ENCODE measurements at regions not wholly inside any gene's neighbourhood (a gene's known extent, or its start where the extent isn't known, plus 50 kb on each side); places are given as distances from the start of the nearest gene placed in this dataset.
"Not testable (repeated sequence)": the region's sequence is repeated elsewhere in the genome, so short reads cannot be mapped to it uniquely, and the experiment has no call there.

GRCh38 chrX:51178356-51178900 is 154.2 kb upstream of the NUDT10 start:
- TF ChIP-seq CTCF (IDR thresholded peaks at IDR 0.05 in 2 of 3, conservative IDR thresholded peaks at IDR 0.05 in 1 of 3; ENCODE audit: control insufficient read depth in 2 of 3, extremely low read depth in 1 of 3, insufficient read depth in 1 of 3, low read depth in 3 of 3, low read length in 3 of 3); PML (IDR thresholded peaks at IDR 0.05; ENCODE audit: low read length): not testable (repeated sequence)

Measured in GM12878 (cell line).